Superior temporal gyrus (tissue), 1 donor: ENCODE measurements at regions not wholly inside any gene's neighbourhood (a gene's known extent, or its start where the extent isn't known, plus 50 kb on each side); places are given as distances from the start of the nearest gene placed in this dataset.

Experiments
- DNase-seq: peaks from one replicate; pipeline ENCODE4 v3.0.0-alpha.2; 2016; ENCODE audit errors: extremely low spot score

DNA sequence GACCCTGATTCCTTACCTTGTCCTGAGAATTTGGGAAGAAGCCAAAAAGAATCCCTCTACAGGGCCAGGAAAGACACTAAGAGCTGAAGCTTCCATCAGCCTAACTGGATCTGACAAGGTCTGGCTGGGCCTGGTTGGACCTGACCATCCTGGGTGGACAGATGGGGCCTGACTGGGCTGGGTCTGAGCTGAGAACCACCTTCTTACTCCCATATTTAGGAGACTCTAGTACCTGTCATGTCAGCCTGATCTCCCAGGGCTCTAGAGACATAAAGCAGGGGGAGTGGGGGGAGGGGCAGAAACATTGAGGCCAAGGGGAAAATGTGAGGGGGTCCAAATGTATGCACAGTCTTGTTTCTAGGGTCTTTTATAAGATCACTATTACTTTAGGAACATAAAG, 129.9 kb downstream of the BUD13 start:
- no peak for DNase-seq

DNA sequence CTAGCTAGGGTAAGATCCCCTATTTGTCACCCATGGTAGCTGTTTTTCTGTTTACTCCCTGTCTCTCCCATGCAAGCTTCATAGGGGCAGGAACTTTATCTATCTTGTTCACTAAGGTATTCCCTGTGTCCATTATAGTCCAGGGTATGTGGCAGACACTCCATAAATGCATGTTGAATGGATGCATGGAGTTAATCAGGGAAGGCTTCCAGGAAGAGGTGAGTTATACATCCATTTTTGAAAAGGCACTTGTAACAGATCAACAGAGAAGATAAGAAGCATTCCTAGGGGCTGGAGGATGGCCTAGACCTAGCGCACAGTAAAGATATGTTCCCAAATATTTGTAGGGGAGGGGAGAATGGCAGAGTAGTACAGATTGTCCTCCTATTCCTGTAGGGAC, 130.3 kb downstream of the BUD13 start:
- DNase-seq, result no peak

DNA sequence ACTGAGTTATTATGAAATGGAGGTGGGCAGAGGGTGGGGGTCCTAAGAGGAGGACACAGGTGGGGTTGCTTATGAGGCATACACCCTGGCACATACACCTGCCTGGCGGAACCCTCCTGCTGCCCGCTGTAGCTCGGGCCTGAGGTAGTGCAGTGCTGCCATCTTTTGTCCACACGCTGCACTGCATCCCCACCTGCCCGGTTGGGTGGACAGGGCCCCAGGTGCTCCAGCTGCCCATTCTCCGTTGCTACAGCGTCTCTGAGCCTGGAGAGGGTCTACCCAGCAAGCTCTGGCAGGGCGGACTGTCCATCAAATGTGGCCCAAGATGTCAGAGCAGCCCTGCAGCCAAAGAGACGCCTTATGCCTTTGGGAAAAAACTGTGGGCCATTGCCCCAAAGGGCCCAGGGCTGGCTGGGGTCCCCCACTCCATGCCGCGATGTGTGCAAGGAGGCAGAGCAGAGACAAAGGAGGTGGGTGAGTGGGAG, 131.2 kb downstream of the BUD13 start:
- DNase-seq, result peak; percentile 17

DNA sequence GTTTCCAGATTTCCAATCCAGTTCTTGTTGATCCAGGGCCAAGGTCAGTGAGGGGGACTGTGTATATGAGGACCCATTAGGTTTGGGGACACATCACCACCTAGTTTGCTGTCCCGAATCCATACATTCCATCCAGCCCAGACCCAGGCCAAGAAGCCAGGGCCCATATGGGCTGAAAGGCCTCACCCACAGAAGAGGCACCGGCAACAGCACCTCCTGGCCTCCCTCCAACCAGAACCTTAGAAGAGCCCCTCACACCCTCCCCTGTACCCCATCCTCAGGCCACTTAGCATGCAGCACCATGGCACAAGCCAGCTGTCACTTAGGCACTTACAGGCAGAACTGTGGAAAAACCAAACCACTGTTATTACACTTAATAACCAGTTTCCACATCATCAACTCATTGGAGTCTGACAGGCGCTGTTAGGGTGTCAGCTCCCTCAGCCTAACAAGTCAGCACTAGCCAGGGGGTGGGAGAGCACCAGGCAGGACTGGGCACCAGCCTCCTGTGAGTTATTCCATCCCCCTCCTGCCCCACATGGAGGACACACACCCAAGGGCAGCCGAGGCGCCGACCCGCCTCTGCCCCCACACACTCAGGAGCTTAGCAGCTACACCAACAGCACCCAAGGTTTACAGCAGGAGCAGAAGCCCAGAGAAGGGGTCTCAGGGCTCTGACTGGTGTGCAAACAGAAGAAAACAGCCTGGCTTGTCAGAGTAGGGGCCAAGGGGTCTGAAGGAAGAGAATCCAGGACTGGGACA, 132.0 kb downstream of the BUD13 start:
- DNase-seq, result no peak

DNA sequence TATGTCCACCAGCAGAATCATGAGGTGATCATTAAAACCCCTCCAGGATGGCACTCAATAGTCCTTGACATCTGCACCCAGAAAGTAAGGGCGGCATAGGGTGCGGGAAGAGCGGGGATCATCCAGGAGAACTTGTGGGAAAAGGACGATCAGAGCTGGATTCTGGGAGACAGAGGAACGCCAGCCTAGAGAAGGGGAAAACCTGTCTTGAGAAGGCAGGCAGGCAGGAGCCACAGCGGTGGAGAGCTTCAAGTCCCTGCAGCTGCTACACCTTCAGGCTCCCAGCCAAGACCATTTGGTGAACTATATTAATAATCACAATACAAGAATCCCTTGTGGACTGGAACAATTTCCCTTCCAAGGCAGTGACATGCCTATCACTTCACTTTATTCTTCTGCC, 134.3 kb downstream of the BUD13 start:
- no peak for DNase-seq

DNA sequence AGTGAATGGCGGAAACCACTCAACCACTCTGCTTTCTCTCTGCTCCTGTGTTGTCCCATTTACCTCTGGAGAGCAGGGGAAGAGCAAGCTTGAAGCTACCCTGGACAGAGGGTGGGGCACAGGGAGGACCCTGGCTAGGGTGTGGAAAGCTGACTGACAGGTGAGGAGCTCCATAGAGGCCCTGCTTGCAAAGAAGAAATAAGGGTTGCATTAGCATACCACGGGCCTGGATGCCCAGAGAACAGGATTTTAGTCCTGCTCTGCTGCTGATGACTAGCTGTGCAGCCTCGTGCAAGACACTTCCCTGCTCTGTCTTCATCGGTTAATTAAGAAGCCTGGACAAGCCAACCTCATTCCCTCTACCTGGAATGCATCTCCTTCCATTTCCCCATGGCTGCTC, 135.0 kb downstream of the BUD13 start:
- DNase-seq, result no peak

DNA sequence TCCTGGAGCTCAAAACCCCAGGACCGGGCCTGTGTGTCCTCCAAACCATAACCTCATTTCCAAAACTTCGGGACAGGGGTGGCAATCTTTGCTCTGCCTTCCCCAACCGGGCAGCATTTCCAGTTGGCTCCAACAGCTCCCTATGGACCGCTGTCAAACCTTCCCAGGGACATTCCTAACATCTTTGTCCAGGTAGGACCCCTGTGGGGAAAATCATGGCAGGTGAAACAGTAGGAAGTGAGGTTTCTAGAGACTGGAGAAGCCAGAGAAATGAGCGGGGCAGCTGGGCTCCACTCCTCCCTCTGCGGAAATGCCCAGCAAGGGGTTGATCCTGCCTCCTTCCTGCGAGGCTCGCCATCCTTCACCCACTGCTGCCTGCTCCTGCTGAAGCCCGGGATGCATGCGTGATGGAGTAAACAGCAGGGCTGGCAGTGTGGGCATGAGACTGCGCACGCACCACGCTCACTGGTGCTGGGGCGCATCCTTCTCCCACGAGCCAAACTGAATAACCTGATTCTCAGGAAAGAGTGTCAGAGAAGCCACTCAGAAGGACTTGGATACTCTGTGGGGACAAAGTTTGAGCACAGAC, 136.4 kb downstream of the BUD13 start:
- no peak for DNase-seq

DNA sequence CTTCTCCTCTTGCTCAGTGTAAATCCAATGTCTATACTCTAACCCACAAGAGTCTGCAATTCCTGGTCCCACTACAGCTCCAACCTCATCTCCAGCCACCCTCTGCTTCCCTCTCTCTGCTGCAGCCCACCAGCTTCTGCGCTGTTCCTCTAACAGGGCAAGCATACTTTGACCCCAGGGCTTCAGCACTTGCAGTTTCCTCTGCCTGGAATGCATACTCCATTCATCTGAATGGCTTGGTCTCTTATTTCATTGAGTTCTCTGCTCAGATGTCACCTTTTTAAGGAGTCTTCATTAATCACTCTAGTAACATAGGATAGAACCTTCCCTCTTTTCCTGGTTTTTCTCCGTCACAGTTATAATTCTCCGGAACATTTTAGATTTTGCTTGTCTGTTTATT, 141.6 kb downstream of the BUD13 start:
- DNase-seq, result no peak

DNA sequence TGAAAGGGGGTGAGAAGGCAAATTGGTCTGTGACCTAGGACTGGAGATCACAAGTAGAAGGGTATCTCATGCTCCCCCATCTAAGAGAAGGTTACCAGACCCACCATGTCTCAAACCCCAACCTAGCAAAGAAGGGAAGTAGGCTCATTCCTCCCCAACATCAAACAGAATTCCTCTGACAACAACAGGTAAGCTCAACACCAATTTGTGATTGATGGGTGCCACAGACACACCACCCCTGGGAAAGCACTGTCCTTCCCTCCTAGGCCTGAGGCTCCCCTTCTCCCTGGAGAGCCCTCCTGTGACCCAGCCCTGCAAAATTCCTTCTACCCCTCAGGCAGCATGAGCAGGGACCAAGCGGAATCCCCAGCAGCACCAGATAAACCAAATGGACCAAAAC, 154.3 kb downstream of the BUD13 start:
- no peak for DNase-seq

DNA sequence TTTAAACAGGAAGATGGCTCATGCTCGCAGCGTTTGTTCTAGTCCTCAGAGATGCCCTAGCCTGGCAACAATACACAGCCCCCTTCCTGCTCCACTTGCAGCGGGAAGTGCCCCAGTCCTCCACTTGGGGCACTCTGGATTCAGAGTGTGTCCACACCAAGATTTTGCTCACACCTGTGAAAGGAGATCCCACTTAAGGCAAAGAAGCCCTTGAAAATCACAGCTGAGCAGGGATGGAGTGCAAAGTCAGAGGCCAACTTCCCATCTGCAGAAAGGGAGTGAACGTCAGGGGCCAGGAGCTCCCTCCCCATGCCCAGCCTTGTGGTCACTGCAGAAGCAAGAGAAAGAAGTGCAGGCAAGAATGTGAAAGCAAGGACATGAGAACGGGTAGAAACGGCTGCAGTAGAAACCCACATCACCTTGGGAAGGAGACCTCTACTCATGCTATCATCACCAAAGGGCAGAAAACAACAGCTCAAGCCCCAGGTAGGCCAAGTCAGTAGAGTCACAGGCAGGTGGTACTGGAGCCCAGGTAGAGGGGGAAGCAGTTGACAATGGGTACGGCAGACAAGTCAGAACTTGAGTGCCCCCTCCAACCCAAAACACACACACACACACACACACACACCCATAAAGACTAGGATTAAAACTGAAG, 157.4 kb downstream of the BUD13 start:
- no peak for DNase-seq

DNA sequence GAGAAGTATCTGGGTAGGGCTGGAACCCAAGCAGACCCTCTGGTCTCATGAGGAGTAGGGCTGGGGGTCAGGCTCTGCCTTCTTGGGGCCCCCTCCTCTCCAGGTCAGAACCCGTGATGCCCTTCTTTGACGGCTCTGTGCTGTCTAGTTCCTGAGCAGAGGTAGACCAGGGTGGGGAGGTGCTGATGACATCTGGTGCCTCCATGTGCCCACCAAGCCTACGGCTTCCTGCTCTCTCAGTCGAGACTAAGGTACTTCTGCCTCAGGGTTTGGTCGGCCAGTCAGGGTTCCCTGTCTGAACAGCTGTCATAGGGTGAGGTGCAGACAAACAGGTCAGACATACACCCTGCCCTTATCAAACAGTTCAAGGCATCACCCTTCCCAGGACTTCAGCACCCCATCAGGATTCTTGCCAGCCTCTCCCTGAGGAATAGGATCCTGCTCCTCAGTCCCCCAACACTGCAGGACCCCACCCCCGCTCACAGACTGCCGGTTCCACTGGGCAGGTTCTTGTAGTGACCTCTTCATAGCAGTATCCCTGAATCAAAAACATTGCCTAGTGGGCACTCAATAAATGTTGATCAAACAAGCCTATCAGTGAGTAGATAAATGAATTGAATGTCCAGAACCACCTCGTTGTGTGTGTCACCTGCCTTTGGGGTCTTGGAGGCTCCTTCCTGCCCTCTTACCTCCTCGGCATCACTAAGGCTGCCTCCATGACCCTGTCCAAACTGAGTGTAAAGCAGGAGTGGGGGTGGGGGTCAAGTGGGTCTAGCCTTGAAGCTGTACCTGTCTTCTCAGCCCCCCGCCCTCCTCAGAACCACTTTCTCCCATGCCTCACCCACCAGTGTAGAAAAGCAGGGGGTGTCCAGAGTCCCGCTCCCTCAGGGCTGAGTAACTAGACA, 158.2 kb downstream of the BUD13 start:
- DNase-seq, result no peak

DNA sequence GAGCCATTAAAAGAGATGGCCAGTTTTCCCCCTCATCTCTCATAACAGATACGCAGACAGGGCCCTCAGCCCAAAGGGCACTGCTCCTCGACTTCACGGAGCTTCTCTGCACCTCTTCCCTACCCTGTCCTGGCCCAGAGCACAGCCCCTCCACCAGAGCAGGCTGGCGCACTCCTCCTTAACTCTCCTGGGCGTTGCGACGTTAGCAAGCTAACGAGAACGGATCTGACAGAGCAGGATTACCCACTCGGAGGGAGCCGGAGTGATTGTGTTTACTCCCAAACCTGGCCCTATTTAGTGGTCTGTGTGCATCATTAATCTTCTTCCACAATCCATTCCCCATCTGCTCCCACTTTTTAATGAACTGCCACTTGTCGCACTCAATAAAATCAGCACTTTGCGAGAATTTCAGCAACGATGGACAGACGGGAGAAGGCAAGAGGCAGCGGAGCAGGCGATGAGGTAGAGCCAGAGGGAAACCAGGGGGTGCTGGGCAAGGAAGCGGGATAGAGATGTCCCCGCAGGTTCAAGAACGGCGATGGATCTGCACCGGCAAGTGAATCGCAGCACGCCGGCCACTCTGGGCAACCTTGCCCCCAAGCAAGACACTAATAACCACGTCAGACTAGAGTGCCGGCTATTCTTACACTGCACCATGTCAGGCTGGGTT, 159.4 kb downstream of the BUD13 start:
- DNase-seq, result no peak

DNA sequence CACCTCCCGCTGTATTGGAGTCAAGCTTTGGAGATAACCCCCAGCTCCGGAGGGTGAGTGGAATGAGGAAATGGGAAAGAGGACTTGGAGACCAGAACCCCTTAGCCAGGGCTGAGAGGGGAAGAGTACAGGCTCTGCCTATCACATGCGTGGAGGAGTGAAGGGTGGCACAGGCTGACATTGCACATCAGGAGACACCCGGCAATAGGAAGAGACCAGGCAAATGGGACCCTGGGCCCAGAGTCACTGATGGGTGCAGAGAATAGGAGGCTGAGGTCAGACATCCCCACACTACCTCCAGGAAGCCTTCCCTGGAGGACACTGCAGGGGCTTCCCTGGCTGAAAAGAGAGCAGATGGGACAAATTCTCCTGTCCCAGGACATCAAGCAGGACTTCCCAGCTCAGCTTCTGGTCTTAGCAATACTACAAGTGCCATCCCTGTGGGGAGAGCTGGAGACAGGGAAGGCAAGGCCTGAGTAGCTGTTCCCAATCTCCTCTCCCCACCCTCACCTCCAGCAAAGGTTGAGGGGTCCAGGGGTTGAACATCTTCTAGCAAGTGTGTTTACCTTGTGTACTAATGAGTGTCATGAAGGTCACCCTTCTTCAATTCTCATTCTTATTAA, 160.7 kb downstream of the BUD13 start:
- DNase-seq, result no peak

DNA sequence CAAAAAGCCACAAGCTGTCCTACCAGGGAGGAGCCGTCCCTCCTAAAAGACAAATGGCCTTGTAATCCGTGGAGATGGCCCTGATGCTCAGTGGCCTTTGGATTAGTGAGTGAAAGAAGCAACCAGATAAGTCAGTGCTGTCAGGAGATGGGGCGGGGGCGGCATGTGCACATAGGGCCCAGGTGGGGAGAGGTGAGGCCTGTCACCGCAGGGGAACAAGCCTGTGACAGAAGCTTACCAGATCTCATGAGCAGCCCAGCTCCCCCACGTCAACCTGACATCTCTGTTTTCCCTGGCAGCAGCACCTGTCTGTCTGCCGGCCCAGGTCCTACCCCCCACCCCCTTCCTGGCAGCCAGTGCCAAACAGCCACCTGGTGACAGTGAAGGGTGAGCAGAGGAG, 162.6 kb downstream of the BUD13 start:
- DNase-seq, result no peak

DNA sequence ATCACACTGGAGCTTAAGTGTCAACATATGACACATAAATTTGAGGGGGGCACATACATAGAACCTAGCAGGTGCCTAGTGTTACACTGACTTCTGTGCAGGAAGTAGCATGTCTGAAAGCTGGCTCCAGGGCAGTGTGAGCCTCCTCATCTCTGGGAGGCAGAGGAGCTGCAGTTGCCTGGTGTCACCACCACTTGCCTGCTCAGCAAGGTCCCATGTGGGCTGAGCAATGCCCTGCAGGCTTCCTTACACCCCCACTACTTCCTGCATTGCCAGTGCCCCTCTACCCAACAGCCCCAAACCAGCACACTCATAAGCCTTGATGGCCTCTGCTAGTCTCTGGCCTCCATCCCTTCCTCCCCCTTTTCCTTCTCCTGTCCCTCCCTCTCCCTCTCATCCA, 165.8 kb downstream of the BUD13 start:
- no peak for DNase-seq

DNA sequence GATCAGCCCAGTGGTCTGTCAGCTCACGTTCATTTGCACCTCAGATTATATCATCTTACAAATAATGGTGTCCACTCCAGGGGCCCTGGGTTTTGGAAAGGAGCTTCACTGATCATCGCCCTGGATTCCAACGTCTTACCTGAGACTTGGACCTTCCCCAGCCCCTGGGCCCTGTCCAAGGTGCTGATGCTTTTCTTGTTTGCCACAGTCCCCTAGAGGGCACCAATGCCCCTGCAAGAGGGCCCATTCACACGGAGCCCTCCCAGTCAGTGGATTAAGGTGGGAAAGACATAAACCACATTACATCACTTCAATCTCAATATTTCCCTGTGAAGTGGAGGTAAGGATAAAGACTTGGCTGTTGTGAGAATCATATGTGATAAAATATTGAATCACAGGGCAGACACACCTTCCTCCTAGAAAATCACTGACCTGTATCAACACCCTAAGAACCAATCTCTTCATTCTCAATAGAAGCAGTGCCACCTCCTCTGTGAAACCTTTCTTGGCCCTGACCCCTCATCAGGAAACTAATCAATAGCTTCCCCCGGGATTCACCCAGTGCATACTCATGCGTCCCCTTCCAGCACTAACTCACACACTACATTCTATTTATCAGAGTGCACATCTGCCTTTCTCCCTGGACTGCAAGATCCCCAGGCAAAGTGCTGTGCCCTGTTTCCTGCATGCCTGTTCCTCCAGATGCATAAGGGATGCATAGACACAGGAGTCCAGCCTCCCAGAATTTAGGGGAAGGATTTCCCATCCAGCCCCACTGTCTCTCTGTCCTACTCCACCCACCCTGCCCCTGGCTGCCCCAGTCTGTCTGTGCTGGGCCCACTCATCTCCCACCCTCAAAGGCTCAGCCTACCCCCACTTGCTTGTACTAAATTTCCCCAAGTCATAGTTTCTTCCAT, 167.0 kb downstream of the BUD13 start:
- no peak for DNase-seq

DNA sequence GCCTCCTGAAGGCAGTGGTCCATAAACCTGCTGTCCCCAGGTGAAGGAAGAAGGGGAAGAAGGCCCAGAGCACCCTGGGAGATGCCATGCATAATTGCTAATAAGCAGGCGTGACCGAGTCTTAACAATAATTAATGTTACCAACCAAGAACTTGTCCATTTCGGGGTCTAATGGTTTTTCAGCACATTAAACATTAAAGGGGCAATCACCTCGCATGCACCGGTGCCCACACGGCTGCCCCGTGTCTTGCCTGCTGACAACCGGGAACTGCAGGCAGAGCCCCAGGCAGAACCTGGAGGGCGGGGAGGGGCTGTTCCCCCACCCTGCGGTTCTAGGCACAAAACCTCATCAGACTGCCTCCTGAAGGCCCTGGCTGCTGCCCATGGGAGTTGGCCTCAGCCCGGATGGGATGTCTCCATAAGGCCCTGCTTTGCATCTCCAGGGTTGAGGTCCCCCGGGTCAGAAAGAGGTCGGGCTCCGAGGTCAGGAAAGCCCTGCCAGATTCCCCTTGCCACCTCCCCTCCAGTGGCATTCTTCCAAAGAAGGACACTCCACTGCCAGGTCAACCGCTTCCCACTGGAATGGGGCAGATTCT, 169.0 kb downstream of the BUD13 start:
- no peak for DNase-seq

DNA sequence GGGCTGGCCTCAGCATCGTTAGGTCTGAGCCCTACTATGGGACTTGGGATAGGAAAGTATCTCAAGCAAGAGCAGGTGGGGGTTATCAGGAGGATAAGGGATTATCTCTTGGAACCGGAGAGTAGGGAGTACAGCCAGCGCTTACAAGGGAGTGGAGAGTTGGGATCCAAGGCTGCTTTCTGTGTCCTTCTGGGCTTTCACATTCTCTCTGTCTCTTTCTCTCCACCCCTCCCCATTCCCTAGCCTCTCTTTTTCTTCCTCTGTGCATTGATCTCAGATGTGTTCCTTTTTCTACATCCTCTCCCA, 170.2 kb downstream of the BUD13 start:
- DNase-seq, result no peak

DNA sequence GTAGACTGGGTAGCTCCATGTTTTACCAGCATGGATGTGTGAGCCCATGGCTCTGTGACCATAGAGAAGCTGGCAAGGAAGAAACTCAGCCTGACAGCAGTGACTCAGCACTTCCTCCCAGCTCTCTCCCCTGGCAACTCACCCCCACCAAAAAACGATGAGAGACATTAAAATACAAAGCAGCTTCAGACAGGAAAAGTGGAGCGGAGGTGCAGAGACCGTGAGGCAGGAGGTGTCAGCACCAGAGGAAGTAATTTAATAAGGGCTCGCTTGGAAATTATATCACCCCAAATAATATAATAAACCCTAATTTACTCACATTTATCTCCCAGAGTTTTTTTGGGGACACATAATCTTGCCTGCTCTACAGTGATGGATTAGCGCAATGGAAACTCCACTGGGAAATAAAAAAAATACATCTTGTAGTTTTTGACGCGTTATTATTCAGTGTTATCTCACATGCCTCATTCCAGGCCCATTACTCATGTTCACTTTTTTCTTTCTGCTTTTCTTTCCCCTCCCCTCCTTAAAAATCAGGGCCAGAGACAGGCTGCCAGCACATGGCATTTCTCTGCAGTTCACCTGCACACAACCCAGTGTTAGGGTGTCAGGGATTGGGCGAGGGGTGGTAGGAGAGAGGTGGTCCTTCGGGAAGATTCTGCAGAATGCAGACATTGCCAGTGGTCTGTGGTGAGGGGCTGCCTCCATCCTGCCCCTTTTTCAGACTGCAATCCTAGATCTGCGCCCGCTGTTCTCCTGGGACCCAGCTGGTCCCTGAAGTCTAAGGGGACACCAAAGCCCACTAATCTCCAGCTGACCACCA, 170.8 kb downstream of the BUD13 start:
- DNase-seq, result no peak
